HEK293T (cell line): ENCODE measurements at regions not wholly inside any gene's neighbourhood (a gene's known extent, or its start where the extent isn't known, plus 50 kb on each side); places are given as distances from the start of the nearest gene placed in this dataset.

ENCODE experiments used
- ARNT ChIP-seq: fragments of 450-650 bp; IDR thresholded peaks from 2 replicates; pipeline ENCODE4 v1.6.1; 2017; ENCODE audit warnings: mild to moderate bottlenecking
- BHLHE40 ChIP-seq: fragments of 450-650 bp; IDR thresholded peaks from 2 replicates; pipeline ENCODE4 v1.6.1; 2016; ENCODE audit warnings: mild to moderate bottlenecking, moderate library complexity, borderline replicate concordance
- CTBP1 ChIP-seq: fragments of 450-650 bp; IDR thresholded peaks from 2 replicates; pipeline ENCODE4 v1.6.1; 2016; ENCODE audit warnings: borderline replicate concordance
- ELF4 ChIP-seq: fragments of 450-650 bp; IDR thresholded peaks from 2 replicates; pipeline ENCODE4 v1.6.1; 2017; ENCODE audit warnings: antibody characterized with exemption
- FOXK2 ChIP-seq: fragments of 450-650 bp; IDR thresholded peaks from 2 replicates; pipeline ENCODE4 v1.6.1; 2016; ENCODE audit warnings: mild to moderate bottlenecking
- FOXM1 ChIP-seq: fragments of 450-650 bp; IDR thresholded peaks from 2 replicates; pipeline ENCODE4 v1.6.1; 2017; ENCODE audit warnings: mild to moderate bottlenecking, borderline replicate concordance
- HDGF ChIP-seq: fragments of 450-650 bp; IDR thresholded peaks from 2 replicates; pipeline ENCODE4 v1.6.1; 2017; ENCODE audit warnings: antibody characterized with exemption, borderline replicate concordance
- L3MBTL2 ChIP-seq: fragments of 450-650 bp; conservative IDR thresholded peaks from 2 replicates; pipeline ENCODE4 v1.6.1; 2016; ENCODE audit warnings: mild to moderate bottlenecking
- LEF1 ChIP-seq: fragments of 450-650 bp; IDR thresholded peaks from 2 replicates; pipeline ENCODE4 v1.6.1; 2017; ENCODE audit warnings: mild to moderate bottlenecking, borderline replicate concordance
- NFRKB ChIP-seq: fragments of 450-650 bp; IDR thresholded peaks from 2 replicates; pipeline ENCODE4 v1.6.1; 2016; ENCODE audit warnings: mild to moderate bottlenecking, moderate library complexity
- SUZ12 ChIP-seq: fragments of 450-650 bp; IDR thresholded peaks from 2 replicates; pipeline ENCODE4 v1.6.1; 2016; ENCODE audit warnings: mild to moderate bottlenecking
- TARDBP ChIP-seq: fragments of 450-650 bp; IDR thresholded peaks from 2 replicates; pipeline ENCODE4 v1.6.1; 2016
- ZNF384 ChIP-seq: fragments of 450-650 bp; IDR thresholded peaks from 2 replicates; pipeline ENCODE4 v1.6.1; 2016

- TF ChIP-seq SUZ12, result no peak
- TF ChIP-seq BHLHE40, result no peak
- TF ChIP-seq L3MBTL2, result no peak
- TF ChIP-seq ZNF384, result no peak
- TF ChIP-seq FOXM1, result no peak
- no peak for TF ChIP-seq FOXK2
- no peak for TF ChIP-seq HDGF
- no peak for TF ChIP-seq TARDBP
- no peak for TF ChIP-seq CTBP1
- no peak for TF ChIP-seq NFRKB
- TF ChIP-seq LEF1, result no peak
- TF ChIP-seq ELF4, result no peak
- TF ChIP-seq ARNT, result no peak
Measured at GRCh38 chr1:73218995-73219546, 936.7 kb upstream of the NEGR1 start.
